ENCODE measurements at regions not wholly inside any gene's neighbourhood (a gene's known extent, or its start where the extent isn't known, plus 50 kb on each side); places are given as distances from the start of the nearest gene placed in this dataset.

DNA sequence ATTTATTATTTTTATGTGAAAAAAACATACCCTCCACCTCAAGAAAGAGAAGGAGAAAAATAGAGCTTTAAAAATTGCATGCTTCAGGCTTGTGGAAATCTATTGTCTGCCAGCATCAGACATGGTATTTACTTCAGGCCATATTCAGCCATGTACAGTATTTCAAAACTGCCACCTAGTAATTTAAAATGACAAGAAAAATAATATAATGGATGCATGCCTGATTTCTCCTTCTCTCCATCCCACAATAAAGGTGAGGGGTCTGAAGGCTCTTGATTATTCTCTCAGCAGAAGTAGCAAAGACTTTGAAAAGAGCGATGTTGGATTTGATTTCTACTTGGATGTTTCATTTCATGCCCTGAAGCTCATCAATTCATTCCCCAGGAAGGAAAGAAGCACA is 250.7 kb downstream of the TBC1D4 start:
- no peak overlapping the region for H3K27ac ChIP-seq (ENCODE audit: low read depth in 1 of 2, low read length in 2 of 2)
- H3K4me1 ChIP-seq (ENCODE audit: control insufficient read depth in 1 of 2, insufficient read depth in 2 of 2, low read length in 2 of 2) = no peaks in the 10 kb centered on the region
- peaks cover 1% of the 10 kb centered on the region for H3K9me3 ChIP-seq (ENCODE audit: control insufficient read depth, low read length)
- no peak for ATAC-seq (ENCODE audit: low FRiP score)
- 99 to 100% methylated on average over 1 of the region's 1 CpG for WGBS, 2 donors
- H3K36me3 ChIP-seq (ENCODE audit: control insufficient read depth in 1 of 2, insufficient read depth in 2 of 2, low read length in 1 of 2) = no peaks in the 10 kb centered on the region
- DNase-seq = no peak
- intact Hi-C loops (cut with DNase I) = no loop called here
- no peaks in the 10 kb centered on the region for H3K27me3 ChIP-seq (ENCODE audit: control insufficient read depth in 1 of 2, insufficient read depth in 2 of 2, low read length in 1 of 2)
- H3K4me3 ChIP-seq (ENCODE audit: low read length in 2 of 2) = no peak overlapping the region

DNA sequence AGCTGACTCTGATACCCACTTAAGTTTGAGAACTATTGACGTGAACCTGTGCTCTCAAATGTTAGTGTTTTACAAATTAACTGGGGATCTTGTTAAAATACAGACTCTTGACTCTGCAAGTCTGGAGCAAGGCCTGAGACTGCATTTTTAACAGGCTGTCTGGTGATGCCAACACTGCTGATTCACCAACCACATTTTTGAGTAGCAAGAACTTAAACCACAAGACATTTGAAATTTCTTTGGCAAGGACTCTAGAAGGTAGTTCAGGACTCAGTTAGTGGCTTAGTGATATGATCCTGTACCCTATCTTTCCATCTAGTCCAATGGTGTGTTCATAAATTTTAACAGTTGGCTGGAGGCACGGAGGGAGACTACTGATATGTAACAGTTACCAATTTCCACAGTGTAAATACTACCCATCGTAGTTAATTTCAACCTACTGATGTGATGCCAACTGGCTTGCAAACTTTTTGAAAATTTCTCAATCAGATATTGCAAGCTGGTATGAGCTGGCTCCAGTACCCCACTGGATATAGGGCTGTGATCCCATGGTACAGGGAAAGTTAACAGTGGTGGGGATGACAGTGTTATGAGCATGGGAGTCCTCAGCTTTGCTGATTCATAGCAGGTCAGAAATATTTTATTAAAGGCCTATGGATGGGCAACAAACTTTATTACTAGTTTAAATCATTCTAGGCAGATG is 255.1 kb downstream of the TBC1D4 start:
- H3K36me3 ChIP-seq (ENCODE audit: control insufficient read depth in 1 of 2, insufficient read depth in 2 of 2, low read length in 1 of 2) = no peaks in the 10 kb centered on the region
- no peaks in the 10 kb centered on the region for H3K27me3 ChIP-seq (ENCODE audit: control insufficient read depth in 1 of 2, insufficient read depth in 2 of 2, low read length in 1 of 2)
- DNase-seq (no peak), ATAC-seq (ENCODE audit: low FRiP score) (no peak)
- WGBS, 2 donors = 49 to 50% methylated on average over 3 of the region's 3 CpGs
- intact Hi-C loops (cut with DNase I) = loop anchor here in 1 of 2 donors (10.0 kb wide), 1 partner anchor 1472 kb away; no protein-coding TSS in a partner anchor
- no peaks in the 10 kb centered on the region for H3K4me1 ChIP-seq (ENCODE audit: control insufficient read depth in 1 of 2, insufficient read depth in 2 of 2, low read length in 2 of 2)
- H3K9me3 ChIP-seq (ENCODE audit: control insufficient read depth, low read length) = peaks cover 1% of the 10 kb centered on the region
- no peak overlapping the region for H3K27ac ChIP-seq (ENCODE audit: low read depth in 1 of 2, low read length in 2 of 2)
- no peak overlapping the region for H3K4me3 ChIP-seq (ENCODE audit: low read length in 2 of 2)

DNA sequence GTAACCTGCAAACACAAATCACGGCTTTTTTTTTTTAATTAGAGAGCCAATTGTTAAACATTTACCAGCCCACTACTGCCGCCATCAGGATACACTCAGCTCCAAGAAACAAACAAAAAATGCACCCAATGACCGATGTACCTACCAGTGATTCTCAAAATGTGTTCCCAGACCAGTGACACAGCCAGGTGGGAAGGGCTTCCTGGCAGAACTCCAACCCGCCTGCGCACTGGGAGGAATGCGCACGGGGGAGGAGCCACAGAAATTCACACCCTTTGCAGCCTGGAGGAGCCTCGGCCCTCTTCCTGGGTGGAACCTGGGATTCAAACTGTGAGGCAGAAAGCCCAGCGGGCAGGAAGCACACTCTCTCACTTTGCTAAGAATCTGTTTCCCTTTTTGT is 255.9 kb downstream of the TBC1D4 start:
- H3K27ac ChIP-seq (ENCODE audit: low read depth in 1 of 2, low read length in 2 of 2) = no peak overlapping the region
- H3K27me3 ChIP-seq (ENCODE audit: control insufficient read depth in 1 of 2, insufficient read depth in 2 of 2, low read length in 1 of 2) = no peaks in the 10 kb centered on the region
- no peaks in the 10 kb centered on the region for H3K4me1 ChIP-seq (ENCODE audit: control insufficient read depth in 1 of 2, insufficient read depth in 2 of 2, low read length in 2 of 2)
- H3K36me3 ChIP-seq (ENCODE audit: control insufficient read depth in 1 of 2, insufficient read depth in 2 of 2, low read length in 1 of 2) = no peaks in the 10 kb centered on the region
- intact Hi-C loops (cut with DNase I) = loop anchor here in 1 of 2 donors (10.0 kb wide), 1 partner anchor 1471 kb away; no protein-coding TSS in a partner anchor
- no peaks in the 10 kb centered on the region for H3K9me3 ChIP-seq (ENCODE audit: control insufficient read depth, low read length)
- no peak for ATAC-seq (ENCODE audit: low FRiP score)
- no peak for DNase-seq
- no peak overlapping the region for H3K4me3 ChIP-seq (ENCODE audit: low read length in 2 of 2)
- WGBS, 2 donors = 94 to 95% methylated on average over 9 of the region's 9 CpGs

DNA sequence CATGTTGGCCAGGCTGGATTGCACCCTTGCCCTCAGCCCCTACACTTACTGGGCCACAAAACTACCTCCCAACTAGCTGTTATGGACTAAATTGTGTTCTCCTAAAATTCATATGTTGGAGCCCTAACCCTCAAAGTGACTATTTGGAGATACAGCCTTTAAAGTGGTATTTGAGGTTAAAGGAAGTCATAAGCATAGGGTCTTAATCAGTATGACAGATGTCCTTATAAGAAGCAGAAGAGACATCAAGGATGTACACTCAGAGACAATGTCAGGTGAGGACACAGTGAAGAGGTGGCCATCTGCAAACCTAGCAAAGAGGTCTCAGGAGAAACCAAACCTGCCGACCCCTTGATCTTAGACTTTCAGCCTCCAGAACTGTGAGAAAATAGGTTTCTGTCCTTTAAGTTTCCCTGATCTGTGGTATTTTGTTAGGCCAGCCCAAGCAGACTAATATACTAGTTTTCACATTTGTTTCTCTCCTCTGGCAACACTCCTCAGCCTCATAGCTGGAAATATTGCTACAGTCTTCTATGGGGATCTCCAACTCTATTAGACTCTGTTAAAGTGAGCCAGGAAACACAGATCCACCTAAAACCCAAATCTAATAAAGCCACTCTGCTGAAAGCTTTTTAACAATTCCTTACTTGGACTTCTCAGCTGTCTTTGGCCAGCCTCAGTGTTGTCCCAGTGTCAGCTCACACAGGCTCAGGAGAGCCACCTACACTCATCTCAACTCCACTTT is 256.5 kb downstream of the TBC1D4 start:
- H3K27me3 ChIP-seq (ENCODE audit: control insufficient read depth in 1 of 2, insufficient read depth in 2 of 2, low read length in 1 of 2) = no peaks in the 10 kb centered on the region
- no peak overlapping the region for H3K27ac ChIP-seq (ENCODE audit: low read depth in 1 of 2, low read length in 2 of 2)
- ATAC-seq (ENCODE audit: low FRiP score) (no peak), DNase-seq (no peak)
- H3K9me3 ChIP-seq (ENCODE audit: control insufficient read depth, low read length) = no peaks in the 10 kb centered on the region
- 88 to 97% methylated on average over 1 of the region's 1 CpG for WGBS, 2 donors
- intact Hi-C loops (cut with DNase I) = loop anchor here in 1 of 2 donors (10.0 kb wide), 1 partner anchor 1471 kb away; no protein-coding TSS in a partner anchor
- no peak overlapping the region for H3K4me3 ChIP-seq (ENCODE audit: low read length in 2 of 2)
- H3K4me1 ChIP-seq (ENCODE audit: control insufficient read depth in 1 of 2, insufficient read depth in 2 of 2, low read length in 2 of 2) = no peaks in the 10 kb centered on the region
- no peaks in the 10 kb centered on the region for H3K36me3 ChIP-seq (ENCODE audit: control insufficient read depth in 1 of 2, insufficient read depth in 2 of 2, low read length in 1 of 2)

DNA sequence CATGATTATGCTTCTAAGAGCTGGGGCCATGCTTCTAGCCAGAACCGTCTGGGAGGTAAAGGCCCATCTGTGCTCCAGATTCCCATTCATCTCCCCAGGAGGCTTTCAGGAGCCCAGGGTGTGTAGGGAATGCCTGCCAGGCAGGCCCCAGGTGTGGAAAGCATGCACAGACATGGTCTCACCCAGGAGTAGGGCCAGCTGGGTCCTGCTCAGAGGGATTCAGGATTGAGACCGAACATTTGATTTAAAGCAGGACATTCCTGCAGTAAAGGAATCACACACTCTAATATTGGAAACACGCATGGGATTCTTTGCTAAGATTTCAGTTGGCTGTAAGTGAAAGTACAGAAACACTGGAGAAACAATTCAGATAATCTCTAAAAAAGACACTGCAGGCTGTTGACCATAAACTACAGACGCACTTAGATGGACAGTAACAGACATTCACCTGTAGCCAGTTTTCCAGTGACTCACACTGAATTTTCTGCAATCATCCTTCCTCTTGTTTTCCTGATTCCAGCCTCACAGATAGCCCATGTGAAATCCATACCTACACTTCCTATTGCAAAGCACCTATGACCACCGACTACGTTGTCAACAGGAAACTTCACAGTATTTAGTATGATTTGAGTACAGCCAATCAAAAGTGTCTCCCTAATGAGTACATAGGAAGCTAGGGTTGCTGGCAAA is 257.8 kb downstream of the TBC1D4 start:
- no peak overlapping the region for H3K27ac ChIP-seq (ENCODE audit: low read depth in 1 of 2, low read length in 2 of 2)
- intact Hi-C loops (cut with DNase I) = loop anchor here in 1 of 2 donors (10.0 kb wide), 1 partner anchor 1469 kb away; no protein-coding TSS in a partner anchor
- no peak for ATAC-seq (ENCODE audit: low FRiP score)

DNA sequence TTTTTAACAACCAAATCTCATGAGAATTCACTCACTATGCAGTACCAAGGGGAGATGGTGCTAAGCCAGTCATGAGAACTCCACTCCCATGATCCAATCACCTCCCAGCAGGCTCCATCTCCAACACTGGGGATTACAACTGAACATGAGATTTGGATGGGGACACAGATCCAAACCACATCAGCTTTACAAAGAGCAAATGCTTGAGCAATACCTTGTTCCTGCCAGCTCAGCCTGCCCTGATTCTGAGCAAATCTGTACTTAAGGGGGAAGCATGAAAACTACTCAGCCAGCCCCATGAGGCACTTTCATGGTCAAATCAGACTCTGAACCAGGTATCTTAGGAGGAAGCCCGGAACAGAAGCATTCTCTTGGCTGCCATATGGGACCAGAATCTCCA is 259.9 kb downstream of the TBC1D4 start:
- no peaks in the 10 kb centered on the region for H3K9me3 ChIP-seq (ENCODE audit: control insufficient read depth, low read length)
- intact Hi-C loops (cut with DNase I) = loop anchor here in 1 of 2 donors (10.0 kb wide), 1 partner anchor 1467 kb away; no protein-coding TSS in a partner anchor
- no peak for DNase-seq
- no peak overlapping the region for H3K4me3 ChIP-seq (ENCODE audit: low read length in 2 of 2)
- H3K36me3 ChIP-seq (ENCODE audit: control insufficient read depth in 1 of 2, insufficient read depth in 2 of 2, low read length in 1 of 2) = no peaks in the 10 kb centered on the region
- ATAC-seq (ENCODE audit: low FRiP score) = peak; percentile 50
- H3K27ac ChIP-seq (ENCODE audit: low read depth in 1 of 2, low read length in 2 of 2) = no peak overlapping the region
- H3K27me3 ChIP-seq (ENCODE audit: control insufficient read depth in 1 of 2, insufficient read depth in 2 of 2, low read length in 1 of 2) = no peaks in the 10 kb centered on the region
- H3K4me1 ChIP-seq (ENCODE audit: control insufficient read depth in 1 of 2, insufficient read depth in 2 of 2, low read length in 2 of 2) = no peaks in the 10 kb centered on the region
- 90 to 100% methylated on average over 1 of the region's 1 CpG for WGBS, 2 donors

More for the DNA sequence above, 257.8 kb downstream of the TBC1D4 start:
- H3K27me3 ChIP-seq (ENCODE audit: control insufficient read depth in 1 of 2, insufficient read depth in 2 of 2, low read length in 1 of 2) = no peaks in the 10 kb centered on the region
- no peak overlapping the region for H3K4me3 ChIP-seq (ENCODE audit: low read length in 2 of 2)
- H3K4me1 ChIP-seq (ENCODE audit: control insufficient read depth in 1 of 2, insufficient read depth in 2 of 2, low read length in 2 of 2) = no peaks in the 10 kb centered on the region
- DNase-seq = no peak
- 80 to 87% methylated on average over 6 of the region's 6 CpGs for WGBS, 2 donors
- H3K36me3 ChIP-seq (ENCODE audit: control insufficient read depth in 1 of 2, insufficient read depth in 2 of 2, low read length in 1 of 2) = no peaks in the 10 kb centered on the region
- no peaks in the 10 kb centered on the region for H3K9me3 ChIP-seq (ENCODE audit: control insufficient read depth, low read length)

DNA sequence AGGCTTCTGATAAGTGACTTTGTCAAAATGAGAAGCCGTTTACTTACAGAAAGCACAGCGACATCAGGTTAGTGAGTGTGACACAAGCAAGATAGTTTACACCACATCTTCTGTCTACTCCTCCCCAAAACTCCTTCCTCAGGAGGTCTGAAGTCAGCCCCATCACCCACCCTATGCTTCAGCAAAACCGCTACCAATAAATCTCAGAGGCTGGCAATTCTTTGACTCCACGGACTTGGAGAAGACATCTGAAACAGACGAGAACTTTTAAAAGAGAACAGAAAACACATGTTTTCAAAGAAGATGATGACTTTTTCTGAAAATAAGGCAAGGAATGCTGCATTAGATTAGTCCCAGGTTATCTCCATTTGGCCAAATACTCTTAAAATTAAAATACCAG is 261.1 kb downstream of the TBC1D4 start:
- Histone ChIP-seq H3K27ac (ENCODE audit: low read depth in 1 of 2, low read length in 2 of 2) (no peak overlapping the region), H3K27me3 (ENCODE audit: control insufficient read depth in 1 of 2, insufficient read depth in 2 of 2, low read length in 1 of 2) (no peaks in the 10 kb centered on the region), H3K9me3 (ENCODE audit: control insufficient read depth, low read length) (no peaks in the 10 kb centered on the region), H3K4me3 (ENCODE audit: low read length in 2 of 2) (no peak overlapping the region), H3K4me1 (ENCODE audit: control insufficient read depth in 1 of 2, insufficient read depth in 2 of 2, low read length in 2 of 2) (no peaks in the 10 kb centered on the region), H3K36me3 (ENCODE audit: control insufficient read depth in 1 of 2, insufficient read depth in 2 of 2, low read length in 1 of 2) (no peaks in the 10 kb centered on the region)
- 88 to 90% methylated on average over 5 of the region's 5 CpGs for WGBS, 2 donors
- DNase-seq (no peak), ATAC-seq (ENCODE audit: low FRiP score) (no peak)
- intact Hi-C loops (cut with DNase I) = loop anchor here in 1 of 2 donors (10.0 kb wide), 1 partner anchor 1466 kb away; no protein-coding TSS in a partner anchor

DNA sequence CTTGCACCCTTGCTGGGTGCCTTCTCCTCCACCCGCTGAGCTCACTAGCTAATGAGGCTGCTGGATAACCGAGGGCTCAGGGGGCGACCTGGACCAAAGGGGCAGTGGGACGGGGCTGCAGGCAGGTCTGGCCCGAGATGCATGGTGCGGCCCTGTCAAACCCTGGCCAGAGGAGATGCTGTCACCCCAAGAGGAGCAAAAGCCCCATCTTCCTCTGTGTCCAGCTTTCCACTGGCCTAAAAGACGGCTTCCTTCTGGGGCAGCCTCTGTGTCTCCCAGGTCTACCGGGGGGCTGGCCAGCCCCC is 261.8 kb downstream of the TBC1D4 start:
- Histone ChIP-seq H3K9me3 (ENCODE audit: control insufficient read depth, low read length) (no peaks in the 10 kb centered on the region), H3K4me3 (ENCODE audit: low read length in 2 of 2) (no peak overlapping the region), H3K27ac (ENCODE audit: low read depth in 1 of 2, low read length in 2 of 2) (no peak overlapping the region), H3K27me3 (ENCODE audit: control insufficient read depth in 1 of 2, insufficient read depth in 2 of 2, low read length in 1 of 2) (no peaks in the 10 kb centered on the region), H3K36me3 (ENCODE audit: control insufficient read depth in 1 of 2, insufficient read depth in 2 of 2, low read length in 1 of 2) (no peaks in the 10 kb centered on the region), H3K4me1 (ENCODE audit: control insufficient read depth in 1 of 2, insufficient read depth in 2 of 2, low read length in 2 of 2) (no peaks in the 10 kb centered on the region)
- intact Hi-C loops (cut with DNase I) = loop anchor here in 1 of 2 donors (10.0 kb wide), 1 partner anchor 1465 kb away; no protein-coding TSS in a partner anchor
- ATAC-seq (ENCODE audit: low FRiP score) (no peak), DNase-seq (no peak)
- WGBS, 2 donors = 86 to 88% methylated on average over 8 of the region's 8 CpGs
